ENCODE measurements at regions not wholly inside any gene's neighbourhood (a gene's known extent, or its start where the extent isn't known, plus 50 kb on each side); places are given as distances from the start of the nearest gene placed in this dataset.

GRCh38 chr7:10022957-10023356 is 950.7 kb upstream of the PHF14 start:
- peak; percentile 57 for TF ChIP-seq CTCF (IDR thresholded peaks at IDR 0.05)
- no peak for TF ChIP-seq EZH2 (IDR thresholded peaks at IDR 0.05)
- TF ChIP-seq EZH2phosphoT487 (IDR thresholded peaks at IDR 0.05) = no peak
